ENCODE measurements at regions not wholly inside any gene's neighbourhood (a gene's known extent, or its start where the extent isn't known, plus 50 kb on each side); places are given as distances from the start of the nearest gene placed in this dataset.

GRCh38 chr3:102176333-102177050, 258.3 kb upstream of the ZPLD1 start:
- TF ChIP-seq, protein P1, sequence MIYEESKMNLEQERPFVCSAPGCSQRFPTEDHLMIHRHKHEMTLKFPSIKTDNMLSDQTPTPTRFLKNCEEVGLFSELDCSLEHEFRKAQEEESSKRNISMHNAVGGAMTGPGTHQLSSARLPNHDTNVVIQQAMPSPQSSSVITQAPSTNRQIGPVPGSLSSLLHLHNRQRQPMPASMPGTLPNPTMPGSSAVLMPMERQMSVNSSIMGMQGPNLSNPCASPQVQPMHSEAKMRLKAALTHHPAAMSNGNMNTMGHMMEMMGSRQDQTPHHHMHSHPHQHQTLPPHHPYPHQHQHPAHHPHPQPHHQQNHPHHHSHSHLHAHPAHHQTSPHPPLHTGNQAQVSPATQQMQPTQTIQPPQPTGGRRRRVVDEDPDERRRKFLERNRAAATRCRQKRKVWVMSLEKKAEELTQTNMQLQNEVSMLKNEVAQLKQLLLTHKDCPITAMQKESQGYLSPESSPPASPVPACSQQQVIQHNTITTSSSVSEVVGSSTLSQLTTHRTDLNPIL (CRISPR knock-in tag; IDR thresholded peaks at IDR 0.05; ENCODE audit: low read depth): no peak
- TF ChIP-seq POU6F1 (CRISPR knock-in tag; IDR thresholded peaks at IDR 0.05; ENCODE audit: borderline replicate concordance, low read depth) (no peak), ZFP3 (CRISPR knock-in tag; IDR thresholded peaks at IDR 0.05) (no peak), RARB (CRISPR knock-in tag; IDR thresholded peaks at IDR 0.05) (no peak), GLIS3 (CRISPR knock-in tag; IDR thresholded peaks at IDR 0.05) (no peak), BACH2 (CRISPR knock-in tag; IDR thresholded peaks at IDR 0.05; ENCODE audit: borderline replicate concordance) (no peak), SNAI2 (CRISPR knock-in tag; IDR thresholded peaks at IDR 0.05) (no peak), ZNF565 (CRISPR knock-in tag; conservative IDR thresholded peaks at IDR 0.05; ENCODE audit: low read depth) (no peak), ARNTL (CRISPR knock-in tag; IDR thresholded peaks at IDR 0.05; ENCODE audit: borderline replicate concordance, low read depth) (no peak), ZC3H10 (CRISPR knock-in tag; IDR thresholded peaks at IDR 0.05) (no peak)
- TF ChIP-seq, protein P2, sequence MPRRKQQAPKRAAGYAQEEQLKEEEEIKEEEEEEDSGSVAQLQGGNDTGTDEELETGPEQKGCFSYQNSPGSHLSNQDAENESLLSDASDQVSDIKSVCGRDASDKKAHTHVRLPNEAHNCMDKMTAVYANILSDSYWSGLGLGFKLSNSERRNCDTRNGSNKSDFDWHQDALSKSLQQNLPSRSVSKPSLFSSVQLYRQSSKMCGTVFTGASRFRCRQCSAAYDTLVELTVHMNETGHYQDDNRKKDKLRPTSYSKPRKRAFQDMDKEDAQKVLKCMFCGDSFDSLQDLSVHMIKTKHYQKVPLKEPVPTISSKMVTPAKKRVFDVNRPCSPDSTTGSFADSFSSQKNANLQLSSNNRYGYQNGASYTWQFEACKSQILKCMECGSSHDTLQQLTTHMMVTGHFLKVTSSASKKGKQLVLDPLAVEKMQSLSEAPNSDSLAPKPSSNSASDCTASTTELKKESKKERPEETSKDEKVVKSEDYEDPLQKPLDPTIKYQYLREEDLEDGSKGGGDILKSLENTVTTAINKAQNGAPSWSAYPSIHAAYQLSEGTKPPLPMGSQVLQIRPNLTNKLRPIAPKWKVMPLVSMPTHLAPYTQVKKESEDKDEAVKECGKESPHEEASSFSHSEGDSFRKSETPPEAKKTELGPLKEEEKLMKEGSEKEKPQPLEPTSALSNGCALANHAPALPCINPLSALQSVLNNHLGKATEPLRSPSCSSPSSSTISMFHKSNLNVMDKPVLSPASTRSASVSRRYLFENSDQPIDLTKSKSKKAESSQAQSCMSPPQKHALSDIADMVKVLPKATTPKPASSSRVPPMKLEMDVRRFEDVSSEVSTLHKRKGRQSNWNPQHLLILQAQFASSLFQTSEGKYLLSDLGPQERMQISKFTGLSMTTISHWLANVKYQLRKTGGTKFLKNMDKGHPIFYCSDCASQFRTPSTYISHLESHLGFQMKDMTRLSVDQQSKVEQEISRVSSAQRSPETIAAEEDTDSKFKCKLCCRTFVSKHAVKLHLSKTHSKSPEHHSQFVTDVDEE (CRISPR knock-in tag; IDR thresholded peaks at IDR 0.05): no peak
- TF ChIP-seq, protein P3, sequence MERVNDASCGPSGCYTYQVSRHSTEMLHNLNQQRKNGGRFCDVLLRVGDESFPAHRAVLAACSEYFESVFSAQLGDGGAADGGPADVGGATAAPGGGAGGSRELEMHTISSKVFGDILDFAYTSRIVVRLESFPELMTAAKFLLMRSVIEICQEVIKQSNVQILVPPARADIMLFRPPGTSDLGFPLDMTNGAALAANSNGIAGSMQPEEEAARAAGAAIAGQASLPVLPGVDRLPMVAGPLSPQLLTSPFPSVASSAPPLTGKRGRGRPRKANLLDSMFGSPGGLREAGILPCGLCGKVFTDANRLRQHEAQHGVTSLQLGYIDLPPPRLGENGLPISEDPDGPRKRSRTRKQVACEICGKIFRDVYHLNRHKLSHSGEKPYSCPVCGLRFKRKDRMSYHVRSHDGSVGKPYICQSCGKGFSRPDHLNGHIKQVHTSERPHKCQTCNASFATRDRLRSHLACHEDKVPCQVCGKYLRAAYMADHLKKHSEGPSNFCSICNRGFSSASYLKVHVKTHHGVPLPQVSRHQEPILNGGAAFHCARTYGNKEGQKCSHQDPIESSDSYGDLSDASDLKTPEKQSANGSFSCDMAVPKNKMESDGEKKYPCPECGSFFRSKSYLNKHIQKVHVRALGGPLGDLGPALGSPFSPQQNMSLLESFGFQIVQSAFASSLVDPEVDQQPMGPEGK (CRISPR knock-in tag; IDR thresholded peaks at IDR 0.05; ENCODE audit: borderline replicate concordance): no peak
